ENCODE measurements at regions not wholly inside any gene's neighbourhood (a gene's known extent, or its start where the extent isn't known, plus 50 kb on each side); places are given as distances from the start of the nearest gene placed in this dataset.

GRCh38 chr16:63841271-63841670 is 1280.6 kb downstream of the CDH11 start:
- no peak for TF ChIP-seq SPI1 (IDR thresholded peaks at IDR 0.05; ENCODE audit: borderline replicate concordance, low read depth)
- no peak for TF ChIP-seq GABPA (IDR thresholded peaks at IDR 0.05; ENCODE audit: low read depth)
- no peak for TF ChIP-seq CTCF (IDR thresholded peaks at IDR 0.05; ENCODE audit: insufficient read depth, low read length)
- TF ChIP-seq REST (IDR thresholded peaks at IDR 0.05; ENCODE audit: insufficient replicate concordance, low read depth) = no peak
- no peak for TF ChIP-seq POLR2AphosphoS5 (IDR thresholded peaks at IDR 0.05; ENCODE audit: low read depth)
- Histone ChIP-seq H3K27me3 (ENCODE audit: insufficient read depth, poor library complexity, severe bottlenecking) (no peaks in the 10 kb centered on the region), H3K4me3 (replicated peaks; ENCODE audit: insufficient read depth, low read length) (no peak overlapping the region), H3K27ac (replicated peaks) (no peak overlapping the region)
- DNase-seq (ENCODE audit: low read depth in 1 of 2, low spot score in 1 of 2) = no peak

GRCh38 chr16:63830061-63830460 is 1291.8 kb downstream of the CDH11 start:
- no peak for DNase-seq (ENCODE audit: low read depth in 1 of 2, low spot score in 1 of 2)
- no peaks in the 10 kb centered on the region for H3K27me3 ChIP-seq (ENCODE audit: insufficient read depth, poor library complexity, severe bottlenecking)
- TF ChIP-seq CTCF (IDR thresholded peaks at IDR 0.05; ENCODE audit: insufficient read depth, low read length) (no peak), GABPA (IDR thresholded peaks at IDR 0.05; ENCODE audit: low read depth) (no peak), POLR2AphosphoS5 (IDR thresholded peaks at IDR 0.05; ENCODE audit: low read depth) (no peak), REST (IDR thresholded peaks at IDR 0.05; ENCODE audit: insufficient replicate concordance, low read depth) (no peak), SPI1 (IDR thresholded peaks at IDR 0.05; ENCODE audit: borderline replicate concordance, low read depth) (no peak)

GRCh38 chr16:63822818-63823217 is 1299.0 kb downstream of the CDH11 start:
- TF ChIP-seq REST (IDR thresholded peaks at IDR 0.05; ENCODE audit: insufficient replicate concordance, low read depth) (no peak), CTCF (IDR thresholded peaks at IDR 0.05; ENCODE audit: insufficient read depth, low read length) (no peak), GABPA (IDR thresholded peaks at IDR 0.05; ENCODE audit: low read depth) (no peak), POLR2AphosphoS5 (IDR thresholded peaks at IDR 0.05; ENCODE audit: low read depth) (no peak), SPI1 (IDR thresholded peaks at IDR 0.05; ENCODE audit: borderline replicate concordance, low read depth) (no peak)
- H3K27ac ChIP-seq (replicated peaks) = no peak overlapping the region
- H3K27me3 ChIP-seq (ENCODE audit: insufficient read depth, poor library complexity, severe bottlenecking) = no peaks in the 10 kb centered on the region
- H3K4me3 ChIP-seq (replicated peaks; ENCODE audit: insufficient read depth, low read length) = no peak overlapping the region
- no peak for DNase-seq (ENCODE audit: low read depth in 1 of 2, low spot score in 1 of 2)

More at GRCh38 chr16:63830061-63830460, 1291.8 kb downstream of the CDH11 start:
- no peak overlapping the region for H3K27ac ChIP-seq (replicated peaks)
- no peak overlapping the region for H3K4me3 ChIP-seq (replicated peaks; ENCODE audit: insufficient read depth, low read length)

All from HL-60 (cell line).